ENCODE measurements at regions not wholly inside any gene's neighbourhood (a gene's known extent, or its start where the extent isn't known, plus 50 kb on each side); places are given as distances from the start of the nearest gene placed in this dataset.

GRCh38 chr6:112806163-112806865, 459.2 kb downstream of the RFPL4B start:
- DNase-seq: no peak

- no peak for DNase-seq
Observed at GRCh38 chr6:112821476-112821875, 474.3 kb downstream of the RFPL4B start.

GRCh38 chr6:112822769-112823168, 475.6 kb downstream of the RFPL4B start:
- DNase-seq: no peak

- DNase-seq: peak; percentile 38
Observed at GRCh38 chr6:112827793-112828192, 480.7 kb downstream of the RFPL4B start.

- no peak for DNase-seq
Observed at GRCh38 chr6:112831022-112831421, 483.9 kb downstream of the RFPL4B start.

GRCh38 chr6:112833581-112834131, 486.5 kb downstream of the RFPL4B start:
- peak; percentile 30 for DNase-seq

GRCh38 chr6:112835078-112835477, 487.9 kb downstream of the RFPL4B start:
- peak; percentile 44 for DNase-seq

GRCh38 chr6:112839525-112839961, 492.4 kb downstream of the RFPL4B start:
- no peak for DNase-seq

GRCh38 chr6:112841553-112842329, 494.6 kb downstream of the RFPL4B start:
- DNase-seq: no peak

- no peak for DNase-seq
Observed at GRCh38 chr6:112842330-112842685, 495.2 kb downstream of the RFPL4B start.

- DNase-seq: no peak
Observed at GRCh38 chr6:112846681-112847080, 499.6 kb downstream of the RFPL4B start.

GRCh38 chr6:112851146-112851545, 504.0 kb downstream of the RFPL4B start:
- no peak for DNase-seq

- no peak for DNase-seq
Observed at GRCh38 chr6:112853162-112853561, 506.0 kb downstream of the RFPL4B start.

GRCh38 chr6:112863753-112864152, 516.6 kb downstream of the RFPL4B start:
- no peak for DNase-seq

GRCh38 chr6:112865131-112865530, 518.0 kb downstream of the RFPL4B start:
- DNase-seq: no peak

- DNase-seq: no peak
Observed at GRCh38 chr6:112874881-112875280, 527.8 kb downstream of the RFPL4B start.

GRCh38 chr6:112877134-112878100, 530.3 kb downstream of the RFPL4B start:
- no peak for DNase-seq

GRCh38 chr6:112879920-112880413, 532.8 kb downstream of the RFPL4B start:
- DNase-seq: no peak

GRCh38 chr6:112881027-112881426, 533.9 kb downstream of the RFPL4B start:
- DNase-seq: no peak

- DNase-seq: no peak
Observed at GRCh38 chr6:112881828-112882780, 535.0 kb downstream of the RFPL4B start.

- DNase-seq: no peak
Observed at GRCh38 chr6:112883095-112883494, 536.0 kb downstream of the RFPL4B start.
